ENCODE measurements at regions not wholly inside any gene's neighbourhood (a gene's known extent, or its start where the extent isn't known, plus 50 kb on each side); places are given as distances from the start of the nearest gene placed in this dataset.

GRCh38 chr6:114718186-114718585 lies 375.4 kb upstream of the HS3ST5 start:
- H3K4me2 ChIP-seq (ENCODE audit: low read depth, low read length, poor library complexity, severe bottlenecking) = no peak overlapping the region
- H3K4me3 ChIP-seq (ENCODE audit: low read length) = no peak overlapping the region
- H4K20me1 ChIP-seq (ENCODE audit: insufficient read depth, low read depth, low read length) = no peaks in the 10 kb centered on the region
- H3K9me2 ChIP-seq (replicated peaks; ENCODE audit: insufficient read depth, low read length) = no peaks in the 10 kb centered on the region
- no peak overlapping the region for H3K27ac ChIP-seq (ENCODE audit: low read length)
- H3K36me3 ChIP-seq (ENCODE audit: insufficient read depth, low read length) = no peaks in the 10 kb centered on the region
- H3K9me3 ChIP-seq (ENCODE audit: low read length) = no peaks in the 10 kb centered on the region
- H3K79me2 ChIP-seq (ENCODE audit: low read length) = no peaks in the 10 kb centered on the region
- H2AFZ ChIP-seq (ENCODE audit: low read length) = no peak overlapping the region
- no peaks in the 10 kb centered on the region for H3K4me1 ChIP-seq (ENCODE audit: low read length)
- DNase-seq = no peak
- H3K9ac ChIP-seq (ENCODE audit: low read length) = no peak overlapping the region
- H3K27me3 ChIP-seq (ENCODE audit: low read length) = no peaks in the 10 kb centered on the region

- no peak overlapping the region for H2AFZ ChIP-seq (ENCODE audit: low read length)
- no peaks in the 10 kb centered on the region; the same call in 1 of the 2 replicates for H3K9me3 ChIP-seq (ENCODE audit: low read length)
- H3K9me2 ChIP-seq (replicated peaks; ENCODE audit: insufficient read depth, low read length) = no peaks in the 10 kb centered on the region
- H3K4me2 ChIP-seq (ENCODE audit: low read depth, low read length, poor library complexity, severe bottlenecking) = no peak overlapping the region
- H4K20me1 ChIP-seq (ENCODE audit: insufficient read depth, low read depth, low read length) = no peaks in the 10 kb centered on the region
- H3K79me2 ChIP-seq (ENCODE audit: low read length) = no peaks in the 10 kb centered on the region
- no peak overlapping the region for H3K4me3 ChIP-seq (ENCODE audit: low read length)
- no peaks in the 10 kb centered on the region for H3K4me1 ChIP-seq (ENCODE audit: low read length)
- no peak overlapping the region for H3K9ac ChIP-seq (ENCODE audit: low read length)
- DNase-seq = no peak
- H3K27me3 ChIP-seq (ENCODE audit: low read length) = no peaks in the 10 kb centered on the region
- H3K27ac ChIP-seq (ENCODE audit: low read length) = no peak overlapping the region
- H3K36me3 ChIP-seq (ENCODE audit: insufficient read depth, low read length) = no peaks in the 10 kb centered on the region
Observed at GRCh38 chr6:114714836-114715507, 372.1 kb upstream of the HS3ST5 start.

GRCh38 chr6:114713690-114714089 lies 370.9 kb upstream of the HS3ST5 start:
- DNase-seq = no peak
- Histone ChIP-seq H4K20me1 (ENCODE audit: insufficient read depth, low read depth, low read length) (no peaks in the 10 kb centered on the region), H3K4me2 (ENCODE audit: low read depth, low read length, poor library complexity, severe bottlenecking) (no peak overlapping the region), H3K79me2 (ENCODE audit: low read length) (no peaks in the 10 kb centered on the region), H2AFZ (ENCODE audit: low read length) (no peak overlapping the region), H3K9me3 (ENCODE audit: low read length) (no peaks in the 10 kb centered on the region; the same call in 1 of the 2 replicates), H3K36me3 (ENCODE audit: insufficient read depth, low read length) (no peaks in the 10 kb centered on the region), H3K9ac (ENCODE audit: low read length) (no peak overlapping the region), H3K4me3 (ENCODE audit: low read length) (no peak overlapping the region), H3K4me1 (ENCODE audit: low read length) (no peaks in the 10 kb centered on the region), H3K27ac (ENCODE audit: low read length) (no peak overlapping the region), H3K9me2 (replicated peaks; ENCODE audit: insufficient read depth, low read length) (no peaks in the 10 kb centered on the region), H3K27me3 (ENCODE audit: low read length) (no peaks in the 10 kb centered on the region)

- no peak overlapping the region for H3K4me2 ChIP-seq (ENCODE audit: low read depth, low read length, poor library complexity, severe bottlenecking)
- no peaks in the 10 kb centered on the region for H3K79me2 ChIP-seq (ENCODE audit: low read length)
- no peak for DNase-seq
- no peaks in the 10 kb centered on the region; the same call in 1 of the 2 replicates for H3K9me3 ChIP-seq (ENCODE audit: low read length)
- no peaks in the 10 kb centered on the region for H3K4me1 ChIP-seq (ENCODE audit: low read length)
- H2AFZ ChIP-seq (ENCODE audit: low read length) = no peak overlapping the region
- no peaks in the 10 kb centered on the region for H3K36me3 ChIP-seq (ENCODE audit: insufficient read depth, low read length)
- H4K20me1 ChIP-seq (ENCODE audit: insufficient read depth, low read depth, low read length) = no peaks in the 10 kb centered on the region
- no peaks in the 10 kb centered on the region for H3K9me2 ChIP-seq (replicated peaks; ENCODE audit: insufficient read depth, low read length)
- H3K27me3 ChIP-seq (ENCODE audit: low read length) = no peaks in the 10 kb centered on the region
- no peak overlapping the region for H3K4me3 ChIP-seq (ENCODE audit: low read length)
- H3K27ac ChIP-seq (ENCODE audit: low read length) = no peak overlapping the region
- H3K9ac ChIP-seq (ENCODE audit: low read length) = no peak overlapping the region
Observed at GRCh38 chr6:114712129-114712662, 369.4 kb upstream of the HS3ST5 start.

GRCh38 chr6:114707081-114707620 lies 364.3 kb upstream of the HS3ST5 start:
- H3K9me3 ChIP-seq (ENCODE audit: low read length) = no peaks in the 10 kb centered on the region; the same call in 1 of the 2 replicates
- no peak for DNase-seq

GRCh38 chr6:114690625-114691024 lies 347.8 kb upstream of the HS3ST5 start:
- Histone ChIP-seq H3K4me2 (ENCODE audit: low read depth, low read length, poor library complexity, severe bottlenecking) (no peak overlapping the region), H3K27me3 (ENCODE audit: low read length) (no peaks in the 10 kb centered on the region), H3K36me3 (ENCODE audit: insufficient read depth, low read length) (no peaks in the 10 kb centered on the region), H2AFZ (ENCODE audit: low read length) (no peak overlapping the region), H3K9me2 (replicated peaks; ENCODE audit: insufficient read depth, low read length) (no peaks in the 10 kb centered on the region), H3K27ac (ENCODE audit: low read length) (no peak overlapping the region), H3K9ac (ENCODE audit: low read length) (no peak overlapping the region), H3K4me3 (ENCODE audit: low read length) (no peak overlapping the region), H4K20me1 (ENCODE audit: insufficient read depth, low read depth, low read length) (no peaks in the 10 kb centered on the region), H3K9me3 (ENCODE audit: low read length) (peaks cover 13% of the 10 kb centered on the region; the same call in 1 of the 2 replicates), H3K4me1 (ENCODE audit: low read length) (no peaks in the 10 kb centered on the region), H3K79me2 (ENCODE audit: low read length) (no peaks in the 10 kb centered on the region)
- no peak for DNase-seq

More at GRCh38 chr6:114707081-114707620, 364.3 kb upstream of the HS3ST5 start:
- Histone ChIP-seq H3K27me3 (ENCODE audit: low read length) (no peaks in the 10 kb centered on the region), H3K27ac (ENCODE audit: low read length) (no peak overlapping the region), H3K9ac (ENCODE audit: low read length) (no peak overlapping the region), H2AFZ (ENCODE audit: low read length) (no peak overlapping the region), H3K4me1 (ENCODE audit: low read length) (no peaks in the 10 kb centered on the region), H3K36me3 (ENCODE audit: insufficient read depth, low read length) (no peaks in the 10 kb centered on the region), H3K4me3 (ENCODE audit: low read length) (no peak overlapping the region), H3K4me2 (ENCODE audit: low read depth, low read length, poor library complexity, severe bottlenecking) (no peak overlapping the region), H3K79me2 (ENCODE audit: low read length) (no peaks in the 10 kb centered on the region), H3K9me2 (replicated peaks; ENCODE audit: insufficient read depth, low read length) (no peaks in the 10 kb centered on the region), H4K20me1 (ENCODE audit: insufficient read depth, low read depth, low read length) (no peaks in the 10 kb centered on the region)

- no peak overlapping the region for H3K27ac ChIP-seq (ENCODE audit: low read length)
- no peaks in the 10 kb centered on the region for H3K9me2 ChIP-seq (replicated peaks; ENCODE audit: insufficient read depth, low read length)
- H3K27me3 ChIP-seq (ENCODE audit: low read length) = no peaks in the 10 kb centered on the region
- H4K20me1 ChIP-seq (ENCODE audit: insufficient read depth, low read depth, low read length) = no peaks in the 10 kb centered on the region
- H3K4me3 ChIP-seq (ENCODE audit: low read length) = no peak overlapping the region
- no peak overlapping the region for H3K4me2 ChIP-seq (ENCODE audit: low read depth, low read length, poor library complexity, severe bottlenecking)
- DNase-seq = no peak
- H3K9me3 ChIP-seq (ENCODE audit: low read length) = no peaks in the 10 kb centered on the region; the same call in 1 of the 2 replicates
- H3K36me3 ChIP-seq (ENCODE audit: insufficient read depth, low read length) = no peaks in the 10 kb centered on the region
- H2AFZ ChIP-seq (ENCODE audit: low read length) = no peak overlapping the region
- no peaks in the 10 kb centered on the region for H3K79me2 ChIP-seq (ENCODE audit: low read length)
- H3K4me1 ChIP-seq (ENCODE audit: low read length) = no peaks in the 10 kb centered on the region
- H3K9ac ChIP-seq (ENCODE audit: low read length) = no peak overlapping the region
Observed at GRCh38 chr6:114659513-114659912, 316.7 kb upstream of the HS3ST5 start.

GRCh38 chr6:114651611-114652010 lies 308.8 kb upstream of the HS3ST5 start:
- Histone ChIP-seq H3K4me2 (ENCODE audit: low read depth, low read length, poor library complexity, severe bottlenecking) (no peak overlapping the region), H3K79me2 (ENCODE audit: low read length) (no peaks in the 10 kb centered on the region), H3K4me3 (ENCODE audit: low read length) (no peak overlapping the region), H3K9me2 (replicated peaks; ENCODE audit: insufficient read depth, low read length) (no peaks in the 10 kb centered on the region), H3K9me3 (ENCODE audit: low read length) (no peaks in the 10 kb centered on the region; the same call in 1 of the 2 replicates), H3K27ac (ENCODE audit: low read length) (no peak overlapping the region), H2AFZ (ENCODE audit: low read length) (no peak overlapping the region), H3K36me3 (ENCODE audit: insufficient read depth, low read length) (no peaks in the 10 kb centered on the region), H3K27me3 (ENCODE audit: low read length) (no peaks in the 10 kb centered on the region), H3K9ac (ENCODE audit: low read length) (no peak overlapping the region), H4K20me1 (ENCODE audit: insufficient read depth, low read depth, low read length) (no peaks in the 10 kb centered on the region), H3K4me1 (ENCODE audit: low read length) (no peaks in the 10 kb centered on the region)
- no peak for DNase-seq

Data from Karpas-422 (cell line).